Fibroblast of pulmonary artery (primary cell): ENCODE measurements at regions not wholly inside any gene's neighbourhood (a gene's known extent, or its start where the extent isn't known, plus 50 kb on each side); places are given as distances from the start of the nearest gene placed in this dataset.

Experiments used
- DNase-seq: peaks from one replicate; pipeline ENCODE4 v3.0.0-alpha.2; 2010; ENCODE audit warnings: low read depth
- H3K4me3 ChIP-seq: replicated peaks from 2 replicates; pipeline ENCODE4 v1.5.1; 2011; ENCODE audit warnings: low read depth, mild to moderate bottlenecking, control low read depth, low read length, moderate library complexity
- CTCF ChIP-seq: IDR thresholded peaks from 2 replicates; pipeline ENCODE4 v1.5.1; 2011; ENCODE audit warnings: mild to moderate bottlenecking, control low read depth, low read length, inconsistent platforms; ENCODE audit errors: missing control alignments

GRCh38 chr5:167602067-167602466, 689.4 kb upstream of the WWC1 start:
- TF ChIP-seq CTCF: no peak
- no peak overlapping the region for H3K4me3 ChIP-seq
- DNase-seq: no peak

GRCh38 chr5:167603135-167603534, 688.3 kb upstream of the WWC1 start:
- TF ChIP-seq CTCF: no peak
- no peak overlapping the region for H3K4me3 ChIP-seq
- DNase-seq: no peak

- H3K4me3 ChIP-seq: no peak overlapping the region
- no peak for DNase-seq
These were observed 682.8 kb upstream of the WWC1 start for GRCh38 chr5:167608390-167609272.

GRCh38 chr5:167614294-167615021, 677.0 kb upstream of the WWC1 start:
- no peak for TF ChIP-seq CTCF
- no peak for DNase-seq
- no peak overlapping the region for H3K4me3 ChIP-seq

More at GRCh38 chr5:167608390-167609272, 682.8 kb upstream of the WWC1 start:
- TF ChIP-seq CTCF: peak; percentile 7

- no peak overlapping the region for H3K4me3 ChIP-seq
- DNase-seq: no peak
- TF ChIP-seq CTCF: no peak
These were observed 675.2 kb upstream of the WWC1 start for GRCh38 chr5:167616043-167616890.

GRCh38 chr5:167623354-167623753, 668.1 kb upstream of the WWC1 start:
- TF ChIP-seq CTCF: no peak
- no peak for DNase-seq
- H3K4me3 ChIP-seq: no peak overlapping the region
